Activated CD4-positive, alpha-beta T cell treated with anti-CD3 and anti-CD28 coated beads, Interleukin-2, amount 10 ng/mL, durations not matched to agents 24 days and 14 days (primary cell): ENCODE measurements at regions not wholly inside any gene's neighbourhood (a gene's known extent, or its start where the extent isn't known, plus 50 kb on each side); places are given as distances from the start of the nearest gene placed in this dataset.
"Not testable (repeated sequence)": the region's sequence is repeated elsewhere in the genome, so short reads cannot be mapped to it uniquely, and the experiment has no call there.

Source experiments
- DNase-seq: peaks from one replicate; pipeline ENCODE4 v3.0.0; 2022
- H3K27ac Mint-ChIP-seq: one replicate; pipeline ENCODE4 v1.8.0; 2022; ENCODE audit warnings: mild to moderate bottlenecking, mixed read lengths
- H3K27me3 Mint-ChIP-seq: one replicate; pipeline ENCODE4 v1.8.0; 2022; ENCODE audit warnings: mixed read lengths
- H3K36me3 Mint-ChIP-seq: one replicate; pipeline ENCODE4 v1.8.0; 2022; ENCODE audit warnings: low read depth, mild to moderate bottlenecking, mixed read lengths
- H3K4me1 Mint-ChIP-seq: one replicate; pipeline ENCODE4 v1.8.0; 2021; ENCODE audit warnings: mixed read lengths
- H3K4me3 Mint-ChIP-seq: one replicate; pipeline ENCODE4 v1.8.0; 2022; ENCODE audit warnings: mild to moderate bottlenecking, moderate library complexity, mixed read lengths
- H3K9me3 Mint-ChIP-seq: one replicate; pipeline ENCODE4 v1.8.0; 2021; ENCODE audit warnings: mixed read lengths
- intact Hi-C: fragments of 100-400 bp; cut with micrococcal nuclease; formaldehyde crosslinking; loops from one replicate; pipeline ENCODE4 v1.15.1; 2023

DNA sequence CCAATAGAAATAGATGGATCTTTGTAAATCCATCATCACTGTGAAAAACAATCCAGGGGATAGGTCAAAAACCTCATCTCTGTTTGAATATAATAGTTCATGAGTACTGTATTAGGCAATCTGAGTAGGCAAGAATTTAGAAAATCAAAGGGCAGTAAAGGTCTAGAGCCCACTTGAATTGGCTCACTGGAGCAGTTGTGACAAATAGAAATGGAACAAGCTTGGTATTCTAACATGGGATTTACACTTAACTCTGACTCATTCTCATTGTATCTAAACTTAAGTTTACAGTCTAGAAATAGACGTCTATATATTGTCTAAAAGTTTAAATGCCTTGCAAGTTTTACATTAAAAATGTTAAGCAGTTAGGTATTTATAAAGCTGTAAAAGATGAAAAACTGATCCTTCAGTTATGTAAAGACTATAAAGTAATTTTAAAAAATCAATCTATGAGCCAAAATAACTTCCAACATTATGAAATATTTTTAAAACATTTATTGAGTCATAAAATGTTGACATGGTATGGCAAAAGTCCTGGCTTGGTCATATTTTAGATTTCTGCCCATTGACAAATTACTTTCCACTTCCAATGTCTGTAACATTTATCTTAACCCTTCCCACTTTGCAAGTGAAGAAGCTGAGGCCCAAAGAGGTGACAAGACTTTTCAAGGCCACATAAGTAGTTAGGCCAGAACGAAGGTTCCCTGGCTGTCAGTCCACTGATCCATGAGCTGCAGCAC, 203.7 kb upstream of the NREP start:
- Mint-ChIP-seq H3K9me3 (no peaks in the 10 kb centered on the region), H3K27me3 (peaks cover 2% of the 10 kb centered on the region), H3K4me3 (no peak overlapping the region), H3K36me3 (no peaks in the 10 kb centered on the region), H3K4me1 (no peaks in the 10 kb centered on the region), H3K27ac (no peak overlapping the region)
- intact Hi-C loops = no loop called here
- no peak for DNase-seq

DNA sequence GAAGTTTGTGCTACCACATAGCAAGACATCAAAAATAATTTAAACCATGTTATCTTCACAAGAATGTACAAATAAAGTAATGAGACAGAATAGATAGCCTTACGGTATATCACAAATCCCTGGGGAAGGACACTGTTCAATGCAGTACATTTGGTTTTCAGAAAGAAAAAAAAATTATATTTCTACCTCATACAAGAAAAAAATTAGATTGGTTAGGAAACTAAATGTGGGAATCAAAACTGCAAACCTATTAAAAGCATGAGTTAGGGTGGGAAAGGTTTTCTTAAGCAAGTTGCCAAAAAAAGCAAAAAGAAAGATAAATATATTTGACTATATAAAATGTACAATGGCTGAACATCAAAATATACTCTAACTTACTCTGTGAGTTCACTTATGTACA, 201.9 kb upstream of the NREP start:
- Mint-ChIP-seq H3K4me3 (no peak overlapping the region), H3K27me3 (peaks cover 2% of the 10 kb centered on the region), H3K4me1 (no peaks in the 10 kb centered on the region), H3K36me3 (no peaks in the 10 kb centered on the region), H3K27ac (no peak overlapping the region), H3K9me3 (no peaks in the 10 kb centered on the region)
- intact Hi-C loops = no loop called here
- DNase-seq = no peak

DNA sequence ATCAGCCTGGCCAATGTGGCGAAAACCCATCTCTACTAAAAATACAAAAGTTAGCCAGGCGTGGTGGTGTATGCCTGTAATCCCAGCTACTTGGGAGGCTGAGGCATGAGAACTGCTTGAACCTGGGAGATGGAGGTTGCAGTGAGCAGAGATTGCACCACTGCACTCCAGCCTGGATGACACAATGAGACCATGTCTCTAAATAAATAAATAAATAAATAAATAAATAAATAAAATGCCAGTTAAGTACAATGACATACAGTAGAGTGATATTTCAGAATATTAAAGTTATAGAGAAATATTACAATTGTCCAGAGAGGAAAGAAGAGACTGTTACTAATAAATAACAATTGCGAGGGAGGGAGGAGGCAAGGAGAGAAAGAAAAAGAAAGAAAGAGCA, 199.8 kb upstream of the NREP start:
- H3K27ac Mint-ChIP-seq, H3K27me3 Mint-ChIP-seq, H3K4me1 Mint-ChIP-seq, H3K36me3 Mint-ChIP-seq, H3K9me3 Mint-ChIP-seq, intact Hi-C loops, DNase-seq, H3K4me3 Mint-ChIP-seq: not testable (repeated sequence)

DNA sequence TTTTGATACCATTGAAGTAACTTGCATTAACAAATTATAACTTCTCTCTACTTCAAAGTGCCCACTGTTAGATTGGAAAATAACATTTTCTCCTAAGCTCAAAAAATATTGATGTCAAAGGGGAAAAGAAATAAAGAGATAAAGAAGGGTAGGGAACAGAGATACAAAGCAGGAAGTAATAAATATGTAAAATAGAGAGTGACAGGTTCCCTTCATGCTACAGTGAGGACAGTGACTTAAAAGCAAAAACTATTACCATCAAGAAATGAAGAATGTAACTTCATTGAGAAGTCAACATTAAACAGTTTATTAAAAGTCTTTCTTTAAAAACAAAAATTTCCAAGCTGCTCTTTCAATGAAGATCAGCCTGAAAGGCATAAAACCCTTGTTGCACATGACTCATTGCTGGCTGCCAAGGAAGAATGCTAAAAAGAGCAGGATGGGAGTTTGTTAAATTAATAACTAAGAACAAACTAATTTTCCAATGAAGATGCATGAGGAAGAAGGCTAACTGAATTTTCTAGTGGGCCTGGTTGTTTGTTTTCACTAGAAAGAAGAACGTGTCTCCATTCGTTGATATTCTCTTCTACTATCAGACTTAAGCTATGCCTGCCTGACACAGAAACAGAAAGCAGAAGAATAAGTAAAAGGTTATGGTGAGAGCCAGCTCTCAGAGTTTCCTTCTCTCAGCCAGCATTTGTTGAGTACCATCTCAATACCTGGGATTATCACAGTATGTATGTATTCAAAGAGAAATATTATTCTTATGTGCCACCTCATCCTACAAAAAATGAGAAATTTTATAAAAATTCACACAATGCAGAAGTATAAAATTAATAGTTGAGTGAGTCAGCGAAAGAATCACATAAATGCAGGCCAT, 197.8 kb upstream of the NREP start:
- Mint-ChIP-seq H3K4me3 (no peak overlapping the region), H3K27ac (no peak overlapping the region), H3K9me3 (no peaks in the 10 kb centered on the region), H3K27me3 (no peaks in the 10 kb centered on the region), H3K36me3 (no peaks in the 10 kb centered on the region), H3K4me1 (no peaks in the 10 kb centered on the region)
- no peak for DNase-seq
- intact Hi-C loops = no loop called here

DNA sequence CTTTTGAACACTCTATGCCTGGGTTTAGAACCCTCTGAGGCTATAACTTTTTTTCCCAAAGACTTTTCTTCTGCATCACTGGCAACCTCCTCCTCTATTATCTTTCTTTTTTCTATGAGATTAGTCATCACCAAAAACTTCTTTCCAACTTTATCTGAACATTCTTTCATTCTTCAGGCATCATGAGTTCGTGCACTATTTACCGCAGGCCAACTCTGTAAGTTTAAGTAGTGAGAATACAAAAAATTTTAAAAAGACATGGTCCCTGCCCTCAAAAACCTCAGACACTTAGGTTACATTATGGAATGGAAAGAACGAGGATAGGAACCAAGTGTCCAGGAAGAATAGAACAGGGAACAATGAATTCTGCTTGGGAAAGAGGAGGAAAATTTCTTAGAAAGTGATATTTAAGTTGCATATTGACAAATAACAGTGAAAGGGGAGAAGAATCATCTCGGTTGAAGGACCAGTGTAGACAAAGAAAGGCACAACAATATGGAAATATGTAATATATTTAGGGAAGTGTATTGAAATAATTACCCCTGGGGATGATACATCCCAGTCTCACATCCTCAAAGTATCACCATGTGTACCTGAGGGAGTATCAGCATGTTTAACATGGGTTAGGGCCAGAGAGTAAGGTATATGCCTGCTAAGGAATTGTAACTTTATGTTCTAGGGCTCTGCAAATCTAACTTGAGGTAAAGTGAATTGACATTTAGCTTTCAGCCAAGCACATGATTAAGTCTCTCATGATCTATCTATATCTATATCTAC, 196.5 kb upstream of the NREP start:
- Mint-ChIP-seq H3K27ac (no peak overlapping the region), H3K9me3 (no peaks in the 10 kb centered on the region), H3K4me3 (no peak overlapping the region), H3K4me1 (no peaks in the 10 kb centered on the region), H3K27me3 (no peaks in the 10 kb centered on the region), H3K36me3 (no peaks in the 10 kb centered on the region)
- no peak for DNase-seq
- intact Hi-C loops = no loop called here

DNA sequence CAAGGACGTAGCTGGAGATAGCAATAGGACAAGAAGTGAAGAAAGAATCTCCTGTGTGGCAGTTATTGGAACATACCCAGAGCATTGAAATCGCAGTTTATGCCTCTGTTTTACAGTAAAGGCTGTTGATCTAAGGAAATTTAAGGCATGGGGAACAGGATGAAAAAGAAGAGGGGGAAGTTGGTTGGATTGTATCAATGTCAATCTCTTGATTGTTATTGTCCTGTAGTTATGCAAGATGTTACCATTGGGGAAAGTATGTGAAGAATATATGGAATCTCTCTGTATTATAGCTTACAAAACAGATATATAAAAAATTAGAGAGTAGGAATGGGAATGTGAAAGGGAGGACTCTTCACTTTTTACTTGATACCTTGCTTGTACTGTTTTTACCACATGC, 195.6 kb upstream of the NREP start:
- intact Hi-C loops = no loop called here
- Mint-ChIP-seq H3K27ac (no peak overlapping the region), H3K9me3 (no peaks in the 10 kb centered on the region), H3K4me1 (no peaks in the 10 kb centered on the region), H3K4me3 (no peak overlapping the region), H3K36me3 (no peaks in the 10 kb centered on the region), H3K27me3 (no peaks in the 10 kb centered on the region)
- no peak for DNase-seq

DNA sequence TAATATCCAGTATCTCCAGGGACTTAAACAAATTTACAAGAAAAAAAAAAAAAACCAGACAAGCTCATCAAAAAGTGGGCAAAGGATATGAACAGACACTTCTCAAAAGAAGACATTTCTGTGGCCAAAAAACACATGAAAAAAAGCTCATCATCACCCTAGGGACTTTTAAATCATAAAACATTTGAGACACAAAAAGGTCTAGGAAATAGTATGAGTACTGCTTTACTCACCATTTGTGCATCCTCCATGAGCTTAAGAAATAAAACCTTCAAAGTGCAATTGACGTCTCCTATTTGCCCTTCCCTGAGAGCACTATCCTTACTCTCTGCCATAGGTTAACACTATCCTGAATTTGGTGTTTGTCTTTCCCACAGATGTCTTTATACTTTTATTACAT, 193.7 kb upstream of the NREP start:
- H3K4me3 Mint-ChIP-seq = no peak overlapping the region
- no peaks in the 10 kb centered on the region for H3K27me3 Mint-ChIP-seq
- no peak for DNase-seq
- intact Hi-C loops = no loop called here
- no peaks in the 10 kb centered on the region for H3K9me3 Mint-ChIP-seq
- H3K4me1 Mint-ChIP-seq = no peaks in the 10 kb centered on the region
- no peaks in the 10 kb centered on the region for H3K36me3 Mint-ChIP-seq
- H3K27ac Mint-ChIP-seq = no peak overlapping the region

DNA sequence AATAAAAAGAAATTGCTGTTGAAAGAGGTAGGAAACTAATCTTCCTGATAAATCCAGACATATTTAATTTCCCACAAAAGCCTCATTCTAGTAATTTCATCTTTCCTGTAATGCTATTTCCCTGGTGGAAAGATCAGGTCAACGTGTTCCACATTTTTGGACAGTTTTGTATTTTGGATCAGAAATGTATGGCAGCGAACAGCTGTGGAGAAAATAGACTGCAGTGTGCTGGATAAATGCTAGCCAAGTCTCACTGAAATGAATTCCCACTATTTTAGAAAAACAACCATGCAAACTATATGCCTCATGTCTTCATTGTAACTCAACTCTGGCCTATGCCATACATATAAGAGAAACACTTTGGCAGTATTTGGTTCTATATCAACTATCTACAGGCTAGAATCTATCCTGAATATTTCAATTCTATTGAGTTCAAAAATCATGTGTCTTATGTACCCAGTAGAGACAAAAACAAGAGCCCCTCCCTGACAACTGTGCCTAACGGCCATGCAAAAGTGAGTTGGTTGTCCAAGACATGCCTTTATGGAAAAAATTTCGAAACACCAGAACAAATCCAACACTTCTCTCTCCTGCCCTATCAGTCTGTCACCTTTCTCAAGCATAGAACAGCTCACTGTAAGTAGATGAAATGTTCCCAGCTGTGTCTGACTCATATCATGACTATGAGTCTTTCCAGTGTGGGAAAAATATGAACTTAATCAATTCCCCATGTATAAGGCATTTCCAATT, 191.3 kb upstream of the NREP start:
- no peak overlapping the region for H3K4me3 Mint-ChIP-seq
- no peak overlapping the region for H3K27ac Mint-ChIP-seq
- DNase-seq = no peak
- no peaks in the 10 kb centered on the region for H3K9me3 Mint-ChIP-seq
- no peaks in the 10 kb centered on the region for H3K27me3 Mint-ChIP-seq
- H3K4me1 Mint-ChIP-seq = no peaks in the 10 kb centered on the region
- no peaks in the 10 kb centered on the region for H3K36me3 Mint-ChIP-seq
- intact Hi-C loops = no loop called here

DNA sequence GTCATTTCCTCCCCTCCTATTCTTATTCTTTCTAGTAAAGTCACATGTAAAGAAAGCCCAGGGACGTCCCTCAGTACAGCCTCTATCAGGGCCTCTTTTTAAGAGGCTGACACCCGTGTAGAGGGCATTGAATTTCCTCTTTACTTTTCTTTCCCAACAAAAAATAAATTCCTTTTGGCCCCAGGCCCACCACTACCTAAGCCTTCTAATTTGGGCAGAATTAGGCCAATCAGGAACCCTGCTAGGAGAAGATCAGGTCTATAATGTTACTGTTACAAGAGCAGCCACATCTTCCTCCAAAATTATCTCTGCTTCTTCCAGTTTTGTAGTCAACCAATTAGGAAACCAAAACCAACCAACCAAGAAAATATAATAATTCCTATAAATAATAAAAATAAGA, 189.6 kb upstream of the NREP start:
- Mint-ChIP-seq H3K27ac (no peak overlapping the region), H3K9me3 (no peaks in the 10 kb centered on the region), H3K4me1 (no peaks in the 10 kb centered on the region), H3K36me3 (no peaks in the 10 kb centered on the region), H3K27me3 (no peaks in the 10 kb centered on the region), H3K4me3 (no peak overlapping the region)
- intact Hi-C loops = no loop called here
- no peak for DNase-seq

DNA sequence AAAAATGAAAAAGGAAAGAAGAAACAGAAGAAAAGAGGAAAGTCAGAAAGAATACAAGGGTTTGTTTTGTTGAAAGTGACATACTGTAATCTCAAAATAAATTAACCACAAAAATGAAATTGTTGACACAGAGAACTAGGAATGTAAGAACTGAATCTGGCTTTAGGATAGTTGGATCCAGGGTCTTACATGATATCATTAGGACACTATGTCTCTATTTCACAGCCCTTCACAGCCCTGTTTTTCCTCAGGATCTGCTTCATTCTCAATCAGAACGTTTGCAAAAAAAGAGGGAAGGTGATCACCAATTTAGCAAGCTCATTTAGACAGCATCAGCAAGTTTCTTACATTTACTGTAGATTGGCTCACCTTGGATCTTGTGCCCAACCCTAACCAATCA, 188.5 kb upstream of the NREP start:
- intact Hi-C loops = no loop called here
- no peaks in the 10 kb centered on the region for H3K4me1 Mint-ChIP-seq
- H3K36me3 Mint-ChIP-seq = no peaks in the 10 kb centered on the region
- no peak overlapping the region for H3K4me3 Mint-ChIP-seq
- no peaks in the 10 kb centered on the region for H3K9me3 Mint-ChIP-seq
- no peaks in the 10 kb centered on the region for H3K27me3 Mint-ChIP-seq
- H3K27ac Mint-ChIP-seq = no peak overlapping the region
- DNase-seq = no peak

DNA sequence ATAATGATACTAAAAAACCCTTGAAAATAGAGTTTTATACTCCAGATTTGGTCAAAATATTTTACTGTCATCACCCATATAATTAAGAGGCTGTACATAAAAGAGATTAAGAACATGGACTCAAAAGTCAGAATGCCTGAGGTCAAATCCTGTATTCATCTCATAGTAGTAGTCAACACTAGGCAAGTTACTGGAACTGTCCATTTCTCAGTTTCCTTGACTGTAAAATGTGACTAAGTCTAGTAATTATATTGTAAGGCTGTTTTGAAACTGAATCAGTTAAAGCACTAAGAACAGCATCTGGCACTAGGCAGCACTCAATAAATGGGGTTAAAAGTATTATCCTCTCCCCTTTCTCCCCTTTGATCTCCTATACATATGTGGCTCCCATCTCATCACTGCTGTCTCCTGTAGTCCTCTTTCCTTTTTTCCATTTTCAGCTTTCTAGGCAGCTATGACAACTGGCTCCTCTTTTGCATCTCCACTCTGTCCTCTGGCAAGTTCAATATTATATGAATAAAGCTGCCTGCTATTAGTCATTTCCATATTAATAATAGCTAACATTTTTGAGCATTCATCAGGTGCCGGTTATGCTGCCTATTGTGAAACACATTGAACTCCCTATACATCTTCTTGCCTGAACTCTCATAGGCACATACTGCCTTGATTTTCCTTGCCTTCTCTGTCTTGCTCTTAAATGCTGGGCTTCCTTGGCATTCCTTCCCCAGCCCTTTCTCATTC, 185.8 kb upstream of the NREP start:
- no peak for DNase-seq
- intact Hi-C loops = no loop called here
- Mint-ChIP-seq H3K27me3 (no peaks in the 10 kb centered on the region), H3K9me3 (no peaks in the 10 kb centered on the region), H3K4me3 (no peak overlapping the region), H3K36me3 (no peaks in the 10 kb centered on the region), H3K27ac (no peak overlapping the region), H3K4me1 (no peaks in the 10 kb centered on the region)

DNA sequence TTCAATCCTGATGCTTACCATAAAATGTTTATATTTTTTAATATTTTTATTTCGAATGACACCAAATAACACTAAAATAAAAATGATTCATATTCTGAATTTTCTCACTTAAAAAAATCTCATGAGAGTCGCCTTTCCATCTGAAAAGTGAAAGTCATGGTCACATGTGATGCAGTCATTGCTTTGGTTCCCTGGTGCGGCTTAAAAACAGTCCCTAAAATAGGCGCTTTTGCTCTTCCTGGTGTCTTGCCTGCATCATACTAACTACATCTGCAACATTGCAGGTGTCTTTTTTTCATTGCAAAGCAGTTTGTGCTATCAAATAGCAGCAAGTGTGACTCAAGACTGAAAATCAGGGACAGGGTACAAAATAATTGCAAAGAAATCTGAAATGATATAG, 185.2 kb upstream of the NREP start:
- Mint-ChIP-seq H3K4me3 (no peak overlapping the region), H3K27me3 (no peaks in the 10 kb centered on the region), H3K36me3 (no peaks in the 10 kb centered on the region), H3K4me1 (no peaks in the 10 kb centered on the region), H3K9me3 (no peaks in the 10 kb centered on the region), H3K27ac (no peak overlapping the region)
- intact Hi-C loops = no loop called here
- no peak for DNase-seq

DNA sequence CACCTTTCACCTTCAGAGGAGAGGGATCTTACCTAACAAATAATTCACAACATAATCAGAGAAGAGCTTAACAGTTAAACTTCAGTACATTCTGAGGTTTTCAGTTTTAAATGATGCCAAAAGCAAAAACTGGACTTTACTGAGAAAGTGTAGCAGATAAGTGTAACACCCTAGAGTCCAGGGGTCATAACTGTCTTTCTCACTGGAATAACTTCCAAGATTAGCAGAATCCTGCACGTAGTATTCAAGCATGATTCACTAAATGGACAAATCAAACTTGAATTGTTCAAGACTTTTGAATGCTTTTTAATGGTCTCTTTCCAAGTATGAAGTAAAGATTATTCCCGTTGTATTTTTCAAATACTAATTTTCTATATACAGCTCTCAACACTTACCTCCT, 180.1 kb upstream of the NREP start:
- Mint-ChIP-seq H3K36me3 (no peaks in the 10 kb centered on the region), H3K27ac (no peak overlapping the region), H3K4me1 (no peaks in the 10 kb centered on the region), H3K9me3 (no peaks in the 10 kb centered on the region), H3K4me3 (no peak overlapping the region), H3K27me3 (no peaks in the 10 kb centered on the region)
- intact Hi-C loops = no loop called here
- no peak for DNase-seq
